ENCODE measurements at regions not wholly inside any gene's neighbourhood (a gene's known extent, or its start where the extent isn't known, plus 50 kb on each side); places are given as distances from the start of the nearest gene placed in this dataset.

- no peak overlapping the region for H2AFZ ChIP-seq (ENCODE audit: low read length)
- intact Hi-C loops (cut with micrococcal nuclease; ENCODE audit: unreplicated experiment), result no loop called here
- BruUV-seq (replicated peaks), result no TSS peak
- ChIA-PET CTCF (ENCODE audit: low intra/inter-chr PET ratio, low total read pairs) (no interaction called here), POLR2A (no interaction called here)
- no peak overlapping the region for H3K4me2 ChIP-seq (ENCODE audit: low read depth, low read length)
- TF ChIP-seq ZBTB39 (CRISPR knock-in tag; IDR thresholded peaks at IDR 0.05) (no peak), RNF2 (conservative IDR thresholded peaks at IDR 0.05; ENCODE audit: low read depth) (no peak), NFYB (CRISPR knock-in tag; IDR thresholded peaks at IDR 0.05) (no peak), ZNF619 (CRISPR knock-in tag; IDR thresholded peaks at IDR 0.05) (no peak), GRHL1 (CRISPR knock-in tag; conservative IDR thresholded peaks at IDR 0.05) (no peak), PHF5A (CRISPR knock-in tag; IDR thresholded peaks at IDR 0.05; ENCODE audit: low read depth, unreplicated experiment) (no peak), ERF (CRISPR knock-in tag; IDR thresholded peaks at IDR 0.05) (no peak)
- TF ChIP-seq, protein P1, sequence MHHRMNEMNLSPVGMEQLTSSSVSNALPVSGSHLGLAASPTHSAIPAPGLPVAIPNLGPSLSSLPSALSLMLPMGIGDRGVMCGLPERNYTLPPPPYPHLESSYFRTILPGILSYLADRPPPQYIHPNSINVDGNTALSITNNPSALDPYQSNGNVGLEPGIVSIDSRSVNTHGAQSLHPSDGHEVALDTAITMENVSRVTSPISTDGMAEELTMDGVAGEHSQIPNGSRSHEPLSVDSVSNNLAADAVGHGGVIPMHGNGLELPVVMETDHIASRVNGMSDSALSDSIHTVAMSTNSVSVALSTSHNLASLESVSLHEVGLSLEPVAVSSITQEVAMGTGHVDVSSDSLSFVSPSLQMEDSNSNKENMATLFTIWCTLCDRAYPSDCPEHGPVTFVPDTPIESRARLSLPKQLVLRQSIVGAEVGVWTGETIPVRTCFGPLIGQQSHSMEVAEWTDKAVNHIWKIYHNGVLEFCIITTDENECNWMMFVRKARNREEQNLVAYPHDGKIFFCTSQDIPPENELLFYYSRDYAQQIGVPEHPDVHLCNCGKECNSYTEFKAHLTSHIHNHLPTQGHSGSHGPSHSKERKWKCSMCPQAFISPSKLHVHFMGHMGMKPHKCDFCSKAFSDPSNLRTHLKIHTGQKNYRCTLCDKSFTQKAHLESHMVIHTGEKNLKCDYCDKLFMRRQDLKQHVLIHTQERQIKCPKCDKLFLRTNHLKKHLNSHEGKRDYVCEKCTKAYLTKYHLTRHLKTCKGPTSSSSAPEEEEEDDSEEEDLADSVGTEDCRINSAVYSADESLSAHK (CRISPR knock-in tag; IDR thresholded peaks at IDR 0.05; ENCODE audit: borderline replicate concordance), result no peak
- no peak for ATAC-seq
- no peaks in the 10 kb centered on the region for H3K9me3 ChIP-seq (ENCODE audit: low read length)
- H4K20me1 ChIP-seq (ENCODE audit: insufficient read depth, low read length), result no peaks in the 10 kb centered on the region
- in situ Hi-C loops (cut with HindIII; ENCODE audit: extremely low pct_ligation_motif_present, low pct_unique_long_range_greater_than_20kb), result no loop called here
- H3K9ac ChIP-seq (ENCODE audit: insufficient read depth, low read depth, low read length), result no peak overlapping the region
- H3K79me2 ChIP-seq (ENCODE audit: insufficient read depth, low read length), result no peaks in the 10 kb centered on the region
- no peak overlapping the region for H3K4me3 ChIP-seq (replicated peaks in 1 of 3; ENCODE audit: insufficient read depth in 1 of 3, low read depth in 2 of 3, low read length in 3 of 3)
- H3K27me3 ChIP-seq (ENCODE audit: control insufficient read depth in 1 of 2, insufficient read depth in 2 of 2, low read length in 2 of 2), result no peaks in the 10 kb centered on the region
- DNase-seq (ENCODE audit: low spot score), result no peak
- H3K27ac ChIP-seq (ENCODE audit: extremely low read length, insufficient read depth, low read length), result no peak overlapping the region
- no peak for FAIRE-seq
- H3K4me1 ChIP-seq (ENCODE audit: insufficient read depth, low read length), result peaks cover 14% of the 10 kb centered on the region
- 43% methylated on average over 5 of the region's 5 CpGs for WGBS (ENCODE audit: low lambda C conversion rate)
- H3K36me3 ChIP-seq (replicated peaks in 1 of 2; ENCODE audit: control insufficient read depth in 1 of 2, insufficient read depth in 2 of 2, low read length in 2 of 2), result no peaks in the 10 kb centered on the region
Observed at GRCh38 chr3:46095307-46095706, 68.0 kb upstream of the XCR1 start.

Data from HepG2 (cell line).